Fibroblast of skin of left biceps (primary cell): ENCODE measurements at regions not wholly inside any gene's neighbourhood (a gene's known extent, or its start where the extent isn't known, plus 50 kb on each side); places are given as distances from the start of the nearest gene placed in this dataset.
"Not testable (repeated sequence)": the region's sequence is repeated elsewhere in the genome, so short reads cannot be mapped to it uniquely, and the experiment has no call there.

Source experiments
- DNase-seq, 2 experiments: peaks; one replicate each; pipeline ENCODE4 v3.0.0-alpha.2; 2013; ENCODE audit warnings: low read depth in 2 of 2

GRCh38 chr12:67534046-67534445, 114.5 kb upstream of the DYRK2 start:
- no peak for DNase-seq

GRCh38 chr12:67534681-67535080, 113.9 kb upstream of the DYRK2 start:
- peak; percentile 82 to 86 for DNase-seq

- no peak for DNase-seq
These were observed 113.4 kb upstream of the DYRK2 start for GRCh38 chr12:67535176-67535575.

- DNase-seq, result no peak
These were observed 112.6 kb upstream of the DYRK2 start for GRCh38 chr12:67535971-67536370.

GRCh38 chr12:67539329-67539728, 109.2 kb upstream of the DYRK2 start:
- DNase-seq, result no peak

- no peak for DNase-seq
These were observed 108.6 kb upstream of the DYRK2 start for GRCh38 chr12:67539946-67540345.

- no peak for DNase-seq
These were observed 107.5 kb upstream of the DYRK2 start for GRCh38 chr12:67540920-67541624.

- DNase-seq, result no peak
These were observed 106.9 kb upstream of the DYRK2 start for GRCh38 chr12:67541625-67541991.

- no peak for DNase-seq
These were observed 105.3 kb upstream of the DYRK2 start for GRCh38 chr12:67543021-67543770.

- DNase-seq, result no peak
These were observed 103.2 kb upstream of the DYRK2 start for GRCh38 chr12:67545298-67545697.

GRCh38 chr12:67546746-67547145, 101.8 kb upstream of the DYRK2 start:
- no peak for DNase-seq

- not testable (repeated sequence) for DNase-seq
These were observed 93.3 kb upstream of the DYRK2 start for GRCh38 chr12:67555075-67555717.

- DNase-seq, result no peak
These were observed 89.8 kb upstream of the DYRK2 start for GRCh38 chr12:67558775-67559174.

- no peak for DNase-seq
These were observed 88.8 kb upstream of the DYRK2 start for GRCh38 chr12:67559751-67560150.

- DNase-seq, result no peak
These were observed 85.8 kb upstream of the DYRK2 start for GRCh38 chr12:67562513-67563287.

GRCh38 chr12:67568055-67568454, 80.5 kb upstream of the DYRK2 start:
- no peak for DNase-seq

- no peak for DNase-seq
These were observed 76.1 kb upstream of the DYRK2 start for GRCh38 chr12:67572492-67572891.

GRCh38 chr12:67573566-67573965, 75.0 kb upstream of the DYRK2 start:
- DNase-seq, result no peak

- DNase-seq, result no peak
These were observed 69.4 kb upstream of the DYRK2 start for GRCh38 chr12:67578976-67579661.

GRCh38 chr12:67579662-67580003, 68.9 kb upstream of the DYRK2 start:
- DNase-seq, result no peak

- DNase-seq, result no peak
These were observed 66.2 kb upstream of the DYRK2 start for GRCh38 chr12:67582238-67582834.
